HEK293 (cell line): ENCODE measurements at regions not wholly inside any gene's neighbourhood (a gene's known extent, or its start where the extent isn't known, plus 50 kb on each side); places are given as distances from the start of the nearest gene placed in this dataset.

Source experiments
- CTCF ChIA-PET: fragments of 350-600 bp; formaldehyde crosslinking; extraction: SDS; loops from one replicate; lab custom pipeline; 2021; ENCODE audit warnings: antibody characterized with exemption; lab: Yijun Ruan, JAX
- POLR2A ChIA-PET: fragments of 300-600 bp; formaldehyde crosslinking; extraction: SDS; loops from one replicate; lab custom pipeline; 2020; ENCODE audit warnings: antibody characterized with exemption, inconsistent platforms; lab: Yijun Ruan, JAX
- H3K27ac ChIP-seq: fragments of 200-500 bp; sonication (Bioruptor generic); 2 replicates; pipeline ENCODE4 v1.5.1; 2014; ENCODE audit warnings: low read depth, low read length, control low read depth, inconsistent platforms; ENCODE audit errors: extremely low read depth
- H3K36me3 ChIP-seq, 2 experiments: fragments of 200-500 bp in 1 of 2; sonication (Bioruptor generic) in 1 of 2; 1 replicate in 1 of 2; 2 replicates in 1 of 2; pipeline ENCODE4 v1.5.1; 2014 to 2017; ENCODE audit warnings: inconsistent platforms in 2 of 2, low read length in 2 of 2; ENCODE audit not compliant: control insufficient read depth in 2 of 2, insufficient read depth in 1 of 2
- H3K4me1 ChIP-seq: fragments of 200-500 bp; sonication (Bioruptor generic); 2 replicates; pipeline ENCODE4 v1.5.1; 2014; ENCODE audit warnings: mild to moderate bottlenecking, low read length, inconsistent platforms; ENCODE audit not compliant: control insufficient read depth, insufficient read depth
- H3K4me3 ChIP-seq: 2 replicates; pipeline ENCODE4 v1.5.1; 2011; ENCODE audit warnings: low read depth, mild to moderate bottlenecking, control low read depth, low read length, moderate library complexity
- H3K9me3 ChIP-seq: fragments of 200-500 bp; sonication (Bioruptor generic); 2 replicates; pipeline ENCODE4 v1.5.1; 2014; ENCODE audit warnings: low read depth, low read length, inconsistent platforms; ENCODE audit not compliant: control insufficient read depth, insufficient read depth
- AEBP2 ChIP-seq: fragments of 450-650 bp; formaldehyde crosslinking; IDR thresholded peaks from 2 replicates; pipeline ENCODE4 v1.5.1; 2016; ENCODE audit warnings: missing biosample characterization, missing genetic modification characterization, borderline replicate concordance
- HOXC10 ChIP-seq: sonication (generic); formaldehyde crosslinking; IDR thresholded peaks from 2 replicates; pipeline ENCODE4 v1.8.1; 2023; ENCODE audit warnings: mild to moderate bottlenecking, missing genetic modification reagents
- KLF17 ChIP-seq: fragments of 450-650 bp; formaldehyde crosslinking; IDR thresholded peaks from 2 replicates; pipeline ENCODE4 v1.5.1; 2016; ENCODE audit warnings: missing biosample characterization, missing genetic modification characterization
- PRDM1 ChIP-seq: fragments of 450-650 bp; formaldehyde crosslinking; IDR thresholded peaks from 2 replicates; pipeline ENCODE4; 2016; ENCODE audit warnings: missing biosample characterization, missing genetic modification characterization
- ZBTB7A ChIP-seq: fragments of 450-650 bp; formaldehyde crosslinking; IDR thresholded peaks from 2 replicates; pipeline ENCODE4 v1.5.1; 2016; ENCODE audit warnings: low read depth, missing biosample characterization, missing genetic modification characterization
- ZNF138 ChIP-seq: fragments of 450-650 bp; formaldehyde crosslinking; IDR thresholded peaks from 2 replicates; pipeline ENCODE4 v1.5.1; 2016; ENCODE audit warnings: missing biosample characterization, missing genetic modification characterization, borderline replicate concordance
- ZNF184 ChIP-seq: fragments of 450-650 bp; IDR thresholded peaks from 2 replicates; pipeline ENCODE4 v1.5.1; 2018; ENCODE audit warnings: missing biosample characterization, mild to moderate bottlenecking, missing genetic modification characterization
- ZNF19 ChIP-seq: fragments of 450-650 bp; formaldehyde crosslinking; IDR thresholded peaks from 2 replicates; pipeline ENCODE4; 2016; ENCODE audit warnings: missing biosample characterization, missing genetic modification characterization, low read depth
- ZNF23 ChIP-seq: fragments of 450-650 bp; formaldehyde crosslinking; IDR thresholded peaks from 2 replicates; pipeline ENCODE4 v1.5.1; 2016; ENCODE audit warnings: missing biosample characterization, missing genetic modification characterization, borderline replicate concordance
- ZNF24 ChIP-seq: fragments of 450-650 bp; formaldehyde crosslinking; IDR thresholded peaks from 2 replicates; pipeline ENCODE4 v1.5.1; 2016; ENCODE audit warnings: missing biosample characterization, missing genetic modification characterization
- ZNF26 ChIP-seq: fragments of 450-650 bp; formaldehyde crosslinking; IDR thresholded peaks from 2 replicates; pipeline ENCODE4 v1.5.1; 2016; ENCODE audit warnings: missing biosample characterization, missing genetic modification characterization
- ZNF354C ChIP-seq: fragments of 450-650 bp; formaldehyde crosslinking; IDR thresholded peaks from 2 replicates; pipeline ENCODE4 v1.5.1; 2016; ENCODE audit warnings: missing biosample characterization, missing genetic modification characterization, low read depth, borderline replicate concordance
- ZNF362 ChIP-seq: fragments of 450-650 bp; formaldehyde crosslinking; IDR thresholded peaks from 2 replicates; pipeline ENCODE4 v1.5.1; 2016; ENCODE audit warnings: missing biosample characterization, missing genetic modification characterization
- ZNF513 ChIP-seq: fragments of 450-650 bp; IDR thresholded peaks from 2 replicates; pipeline ENCODE4 v1.5.1; 2018; ENCODE audit warnings: missing biosample characterization, missing genetic modification characterization
- ZNF580 ChIP-seq: fragments of 450-650 bp; formaldehyde crosslinking; IDR thresholded peaks from 2 replicates; pipeline ENCODE4 v1.5.1; 2016; ENCODE audit warnings: missing biosample characterization, missing genetic modification characterization
- ZNF660 ChIP-seq: fragments of 450-650 bp; IDR thresholded peaks from 2 replicates; pipeline ENCODE4 v1.5.1; 2018; ENCODE audit warnings: missing biosample characterization, mild to moderate bottlenecking, missing genetic modification characterization
- ZNF768 ChIP-seq: fragments of 450-650 bp; formaldehyde crosslinking; IDR thresholded peaks from 2 replicates; pipeline ENCODE4 v1.5.1; 2018; ENCODE audit warnings: missing biosample characterization, mild to moderate bottlenecking, missing genetic modification characterization
- ZNF785 ChIP-seq: fragments of 450-650 bp; formaldehyde crosslinking; IDR thresholded peaks from 2 replicates; pipeline ENCODE4 v1.5.1; 2016; ENCODE audit warnings: missing biosample characterization, missing genetic modification characterization
- ZSCAN5A ChIP-seq: fragments of 450-650 bp; formaldehyde crosslinking; IDR thresholded peaks from 2 replicates; pipeline ENCODE4 v1.5.1; 2016; ENCODE audit warnings: missing biosample characterization, missing genetic modification characterization
- ZXDB ChIP-seq: fragments of 450-650 bp; formaldehyde crosslinking; IDR thresholded peaks from 2 replicates; pipeline ENCODE4 v1.5.1; 2016; ENCODE audit warnings: missing biosample characterization, missing genetic modification characterization
- TF ChIP-seq, protein P1 (sequence below): fragments of 450-650 bp; formaldehyde crosslinking; IDR thresholded peaks from 2 replicates; pipeline ENCODE4; 2016; ENCODE audit warnings: missing biosample characterization, missing genetic modification characterization
- TF ChIP-seq, protein P2 (sequence below): fragments of 450-650 bp; formaldehyde crosslinking; IDR thresholded peaks from 2 replicates; pipeline ENCODE4 v1.5.1; 2016; ENCODE audit warnings: missing biosample characterization, missing genetic modification characterization

GRCh38 chr2:88955607-88956006 lies 264.1 kb downstream of the RPIA start (continued):
- TF ChIP-seq ZNF362 (tag by site-specific recombination) = no peak
- no peak for TF ChIP-seq ZXDB (tag by site-specific recombination)
- TF ChIP-seq ZNF23 (tag by site-specific recombination) = no peak
- no peak for TF ChIP-seq ZNF785 (tag by site-specific recombination)

DNA sequence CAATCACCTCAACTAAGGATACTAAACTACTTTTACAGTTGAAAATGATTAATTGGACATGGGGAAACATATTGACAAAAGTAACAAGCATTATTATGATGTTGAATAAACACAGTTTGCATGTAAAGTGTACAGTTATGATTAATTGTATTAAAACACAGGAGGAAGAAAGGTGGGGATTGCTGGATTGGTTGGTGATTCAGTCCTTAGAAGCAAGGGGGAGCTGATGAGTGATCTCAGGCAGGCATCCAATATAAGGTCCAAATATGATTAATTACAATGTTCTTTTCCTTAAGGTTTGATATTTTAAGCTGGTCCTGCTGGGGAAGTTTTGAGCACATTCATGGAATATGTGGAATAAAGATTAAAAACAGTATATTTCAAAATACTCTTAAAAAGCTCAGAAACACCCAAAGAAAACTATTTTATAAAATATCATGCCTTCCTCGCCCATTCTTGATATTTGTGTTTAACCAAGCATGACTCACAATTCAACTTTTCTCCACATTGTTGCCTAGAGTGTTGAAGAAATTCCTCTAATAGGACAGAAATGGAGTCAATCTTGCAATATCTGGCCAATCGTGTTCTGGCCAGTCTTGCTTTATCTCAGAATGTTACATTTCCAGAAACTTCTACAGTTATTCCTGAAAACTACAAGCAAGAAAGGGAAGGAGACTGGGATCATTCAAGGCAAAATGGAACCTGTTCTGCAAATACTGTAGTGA lies 268.2 kb downstream of the RPIA start:
- ChIA-PET POLR2A (interaction anchor here (0.6 kb wide), 1 partner anchor 18 kb away, joined by 3 read pairs; no protein-coding TSS in a partner anchor), CTCF (interaction anchor here (0.6 to 2.6 kb wide), 5 partner anchors 9 to 79 kb away, joined by 3 to 8 read pairs (median 3); no protein-coding TSS in a partner anchor)
- no peak overlapping the region for H3K4me3 ChIP-seq
- no peaks in the 10 kb centered on the region for H3K4me1 ChIP-seq
- no peak overlapping the region for H3K27ac ChIP-seq
- no peaks in the 10 kb centered on the region for H3K36me3 ChIP-seq
- H3K9me3 ChIP-seq = no peaks in the 10 kb centered on the region
- TF ChIP-seq ZNF513 (tag by site-specific recombination) (no peak), ZNF660 (tag by site-specific recombination) (no peak), ZNF768 (tag by site-specific recombination) (no peak), HOXC10 (CRISPR knock-in tag) (no peak), ZNF24 (tag by site-specific recombination) (no peak), ZNF580 (tag by site-specific recombination) (no peak), ZBTB7A (tag by site-specific recombination) (no peak), AEBP2 (tag by site-specific recombination) (no peak), ZNF184 (tag by site-specific recombination) (no peak), ZNF26 (no peak), KLF17 (no peak), ZNF138 (tag by site-specific recombination) (no peak), ZSCAN5A (tag by site-specific recombination) (no peak), ZNF19 (tag by site-specific recombination) (no peak), PRDM1 (tag by site-specific recombination) (no peak), ZNF354C (tag by site-specific recombination) (no peak)
- TF ChIP-seq, protein P1, sequence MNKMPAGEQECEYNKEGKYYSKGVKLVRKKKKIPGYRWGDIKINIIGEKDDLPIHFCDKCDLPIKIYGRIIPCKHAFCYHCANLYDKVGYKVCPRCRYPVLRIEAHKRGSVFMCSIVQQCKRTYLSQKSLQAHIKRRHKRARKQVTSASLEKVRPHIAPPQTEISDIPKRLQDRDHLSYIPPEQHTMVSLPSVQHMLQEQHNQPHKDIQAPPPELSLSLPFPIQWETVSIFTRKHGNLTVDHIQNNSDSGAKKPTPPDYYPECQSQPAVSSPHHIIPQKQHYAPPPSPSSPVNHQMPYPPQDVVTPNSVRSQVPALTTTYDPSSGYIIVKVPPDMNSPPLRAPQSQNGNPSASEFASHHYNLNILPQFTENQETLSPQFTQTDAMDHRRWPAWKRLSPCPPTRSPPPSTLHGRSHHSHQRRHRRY (tag by site-specific recombination) = no peak
- TF ChIP-seq, protein P2, sequence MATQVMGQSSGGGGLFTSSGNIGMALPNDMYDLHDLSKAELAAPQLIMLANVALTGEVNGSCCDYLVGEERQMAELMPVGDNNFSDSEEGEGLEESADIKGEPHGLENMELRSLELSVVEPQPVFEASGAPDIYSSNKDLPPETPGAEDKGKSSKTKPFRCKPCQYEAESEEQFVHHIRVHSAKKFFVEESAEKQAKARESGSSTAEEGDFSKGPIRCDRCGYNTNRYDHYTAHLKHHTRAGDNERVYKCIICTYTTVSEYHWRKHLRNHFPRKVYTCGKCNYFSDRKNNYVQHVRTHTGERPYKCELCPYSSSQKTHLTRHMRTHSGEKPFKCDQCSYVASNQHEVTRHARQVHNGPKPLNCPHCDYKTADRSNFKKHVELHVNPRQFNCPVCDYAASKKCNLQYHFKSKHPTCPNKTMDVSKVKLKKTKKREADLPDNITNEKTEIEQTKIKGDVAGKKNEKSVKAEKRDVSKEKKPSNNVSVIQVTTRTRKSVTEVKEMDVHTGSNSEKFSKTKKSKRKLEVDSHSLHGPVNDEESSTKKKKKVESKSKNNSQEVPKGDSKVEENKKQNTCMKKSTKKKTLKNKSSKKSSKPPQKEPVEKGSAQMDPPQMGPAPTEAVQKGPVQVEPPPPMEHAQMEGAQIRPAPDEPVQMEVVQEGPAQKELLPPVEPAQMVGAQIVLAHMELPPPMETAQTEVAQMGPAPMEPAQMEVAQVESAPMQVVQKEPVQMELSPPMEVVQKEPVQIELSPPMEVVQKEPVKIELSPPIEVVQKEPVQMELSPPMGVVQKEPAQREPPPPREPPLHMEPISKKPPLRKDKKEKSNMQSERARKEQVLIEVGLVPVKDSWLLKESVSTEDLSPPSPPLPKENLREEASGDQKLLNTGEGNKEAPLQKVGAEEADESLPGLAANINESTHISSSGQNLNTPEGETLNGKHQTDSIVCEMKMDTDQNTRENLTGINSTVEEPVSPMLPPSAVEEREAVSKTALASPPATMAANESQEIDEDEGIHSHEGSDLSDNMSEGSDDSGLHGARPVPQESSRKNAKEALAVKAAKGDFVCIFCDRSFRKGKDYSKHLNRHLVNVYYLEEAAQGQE = no peak
